Lung (tissue), 11 donors: ENCODE measurements at regions not wholly inside any gene's neighbourhood (a gene's known extent, or its start where the extent isn't known, plus 50 kb on each side); places are given as distances from the start of the nearest gene placed in this dataset.

Experiments used
- ATAC-seq: fragments of 200-7000 bp; cut with Tn5 transposase; one replicate; pipeline ENCODE4 v1.9.1; 2020; ENCODE audit warnings: moderate number of reproducible peaks; ENCODE audit not compliant: insufficient read depth, low FRiP score
- DNase-seq, 3 donors: peaks; one replicate each; pipeline ENCODE4 v3.0.0-alpha.2; 2013 to 2017
- H3K27ac ChIP-seq, 2 donors: one replicate each; pipeline ENCODE4 v1.5.1; 2013; ENCODE audit warnings: mild to moderate bottlenecking in 2 of 2, moderate library complexity in 2 of 2, control low read depth in 1 of 2, inconsistent platforms in 1 of 2, low read depth in 1 of 2, low read length in 1 of 2
- H3K27me3 ChIP-seq, 3 donors: one replicate each; pipeline ENCODE4 v1.5.1; 2013; ENCODE audit warnings: low read length in 2 of 3; ENCODE audit not compliant: control insufficient read depth in 3 of 3, insufficient read depth in 3 of 3
- H3K36me3 ChIP-seq, 4 donors: one replicate each; pipeline ENCODE4 v1.5.1; 2013; ENCODE audit warnings: low read length in 4 of 4, mild to moderate bottlenecking in 1 of 4, moderate library complexity in 1 of 4; ENCODE audit not compliant: control insufficient read depth in 4 of 4, insufficient read depth in 4 of 4
- H3K4me1 ChIP-seq, 5 donors: one replicate each; pipeline ENCODE4 v1.5.1; 2013; ENCODE audit warnings: low read length in 5 of 5, mild to moderate bottlenecking in 2 of 5, moderate library complexity in 1 of 5; ENCODE audit not compliant: control insufficient read depth in 5 of 5, insufficient read depth in 5 of 5
- H3K4me3 ChIP-seq: one replicate; pipeline ENCODE4 v1.5.1; 2013; ENCODE audit warnings: mild to moderate bottlenecking, control low read depth, moderate library complexity
- H3K9ac ChIP-seq, 2 donors: one replicate each; pipeline ENCODE4 v1.5.1; 2013; ENCODE audit warnings: low read length in 2 of 2, control low read depth in 1 of 2; ENCODE audit not compliant: insufficient read depth in 1 of 2
- H3K9me3 ChIP-seq, 4 donors: one replicate each; pipeline ENCODE4 v1.5.1; 2013; ENCODE audit warnings: low read length in 3 of 4, mild to moderate bottlenecking in 1 of 4, moderate library complexity in 1 of 4; ENCODE audit not compliant: control insufficient read depth in 4 of 4, insufficient read depth in 3 of 4
- CTCF ChIP-seq: IDR thresholded peaks from 2 replicates; pipeline ENCODE4 v1.5.1; 2012; ENCODE audit warnings: mild to moderate bottlenecking; ENCODE audit errors: control extremely low read depth, extremely low read depth
- WGBS, 2 donors: extraction: QIAGEN DNeasy Blood & Tissue Kit; methylation state at CpG; one replicate each; pipeline ENCODE4 v1.1.7; 2013; 5-methylcytosine and 5-hydroxymethylcytosine counted together
- donor health status: control.
- donor health status: control.
- donor health status: Bipolar disorder and iron deficiency.
- donor health status: healthy.
- donor health status: DM: yes; HTN: yes; CAD: no.

- TF ChIP-seq CTCF: no peak
- Histone ChIP-seq H3K9me3 (peaks cover 0 to 6% (median 0%) of the 10 kb centered on the region in 4 donors), H3K36me3 (no peaks in the 10 kb centered on the region), H3K4me1 (no peaks in the 10 kb centered on the region), H3K9ac (no peak overlapping the region), H3K27me3 (no peaks in the 10 kb centered on the region), H3K27ac (no peak overlapping the region), H3K4me3 (no peak overlapping the region)
- no peak for DNase-seq
- ATAC-seq: no peak
- 85 to 91% methylated on average over 7 of the region's 7 CpGs for WGBS, 2 donors
Observed at GRCh38 chr18:78580835-78581339, 398.7 kb upstream of the SALL3 start.

- H3K27ac ChIP-seq: no peak overlapping the region
- no peak for ATAC-seq
- 90% methylated on average over 23 of the region's 23 CpGs for WGBS, 2 donors
Observed at GRCh38 chr18:78582181-78582709, 397.4 kb upstream of the SALL3 start.

DNA sequence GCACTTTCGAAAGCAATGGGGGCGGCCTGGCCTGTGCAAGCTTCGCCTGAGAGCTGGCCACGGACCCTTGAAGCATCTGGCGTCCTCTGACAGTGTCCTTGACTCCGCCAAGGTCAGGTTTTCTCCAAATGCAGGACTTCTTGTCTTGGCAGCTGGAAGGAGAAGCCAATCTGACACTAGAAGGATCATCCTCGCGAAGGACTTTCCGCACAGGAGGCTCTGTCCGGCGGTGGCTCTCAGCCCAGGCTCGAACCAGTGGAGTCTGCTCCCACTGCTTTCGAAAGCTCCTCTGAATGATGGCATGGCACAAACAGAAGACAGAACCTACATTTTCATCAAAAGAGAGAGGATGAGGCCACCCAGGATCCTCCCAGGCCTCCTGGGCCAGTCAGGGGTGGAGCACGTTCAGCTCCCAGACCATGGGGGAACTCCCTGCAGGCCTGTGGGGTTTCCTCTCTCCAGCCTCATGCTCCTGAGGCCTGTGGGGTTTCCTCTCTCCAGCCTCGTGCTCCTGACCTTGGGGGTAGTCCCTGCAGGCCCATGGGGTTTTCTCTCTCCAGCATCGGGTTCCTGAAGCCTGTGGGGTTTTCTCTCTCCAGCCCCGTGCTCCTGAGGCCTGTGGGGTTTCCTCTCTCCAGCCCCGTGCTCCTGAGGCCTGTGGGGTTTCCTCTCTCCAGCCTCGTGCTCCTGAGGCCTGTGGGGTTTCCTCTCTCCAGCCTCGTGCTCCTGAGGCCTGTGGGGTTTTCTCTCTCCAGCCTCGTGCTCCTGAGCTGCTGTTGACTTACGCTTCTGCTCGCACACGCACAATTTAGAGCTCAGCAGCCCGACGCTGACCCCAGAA lies 396.5 kb upstream of the SALL3 start:
- ATAC-seq (no peak), DNase-seq (peak in 1 of 3 donors; percentile 9)
- no peak overlapping the region for H3K9ac ChIP-seq
- TF ChIP-seq CTCF: no peak
- no peak overlapping the region for H3K4me3 ChIP-seq
- H3K36me3 ChIP-seq: no peaks in the 10 kb centered on the region
- no peak overlapping the region for H3K27ac ChIP-seq
- no peaks in the 10 kb centered on the region for H3K4me1 ChIP-seq
- peaks cover 0 to 2% (median 0%) of the 10 kb centered on the region in 4 donors for H3K9me3 ChIP-seq
- no peaks in the 10 kb centered on the region for H3K27me3 ChIP-seq
- 77 to 82% methylated on average over 26 of the region's 26 CpGs for WGBS, 2 donors

More at GRCh38 chr18:78582181-78582709, 397.4 kb upstream of the SALL3 start:
- H3K4me1 ChIP-seq: no peaks in the 10 kb centered on the region
- peak in 1 of 3 donors; percentile 3 for DNase-seq
- no peaks in the 10 kb centered on the region for H3K27me3 ChIP-seq
- peaks cover 0 to 2% (median 0%) of the 10 kb centered on the region in 4 donors for H3K9me3 ChIP-seq
- H3K9ac ChIP-seq: no peak overlapping the region
- no peak overlapping the region for H3K4me3 ChIP-seq
- TF ChIP-seq CTCF: no peak
- H3K36me3 ChIP-seq: no peaks in the 10 kb centered on the region
